DND-41 (cell line): ENCODE measurements at regions not wholly inside any gene's neighbourhood (a gene's known extent, or its start where the extent isn't known, plus 50 kb on each side); places are given as distances from the start of the nearest gene placed in this dataset.

Experiments used
- ATAC-seq: fragments of 200-7000 bp; cut with Tn5 transposase; 3 replicates; pipeline ENCODE4 v1.9.1; 2021; ENCODE audit warnings: low read depth; ENCODE audit not compliant: insufficient read depth
- DNase-seq: peaks from one replicate; pipeline ENCODE4 v3.0.0-alpha.2; 2020
- H2AFZ ChIP-seq: 2 replicates; pipeline ENCODE4 v1.6.0; 2012; ENCODE audit warnings: low read depth, low read length
- H3K27ac ChIP-seq: 2 replicates; pipeline ENCODE4 v1.5.1; 2012; ENCODE audit warnings: low read length, inconsistent platforms
- H3K27me3 ChIP-seq: fragments of 200-600 bp; sonication (generic); 2 replicates; pipeline ENCODE4 v1.6.0; 2012; ENCODE audit warnings: low read length, mild to moderate bottlenecking, inconsistent platforms; ENCODE audit not compliant: insufficient read depth, poor library complexity
- H3K36me3 ChIP-seq: 2 replicates; pipeline ENCODE4 v1.5.1; 2012; ENCODE audit warnings: low read length, inconsistent platforms; ENCODE audit not compliant: insufficient read depth
- H3K4me1 ChIP-seq: 2 replicates; pipeline ENCODE4 v1.5.1; 2012; ENCODE audit warnings: mild to moderate bottlenecking, low read length; ENCODE audit not compliant: insufficient read depth
- H3K4me2 ChIP-seq: 2 replicates; pipeline ENCODE4 v1.6.0; 2012; ENCODE audit warnings: mild to moderate bottlenecking, moderate library complexity, low read length, inconsistent platforms; ENCODE audit not compliant: insufficient read depth
- H3K4me3 ChIP-seq, 2 experiments: fragments of 200-600 bp in 1 of 2; shearing (Covaris generic) in 1 of 2; 2 replicates each; pipeline ENCODE4 v1.5.1; 2012 to 2016; ENCODE audit warnings: inconsistent platforms in 2 of 2, low read length in 2 of 2, mild to moderate bottlenecking in 2 of 2, low read depth in 1 of 2, moderate library complexity in 1 of 2
- H3K79me2 ChIP-seq: 2 replicates; pipeline ENCODE4 v1.6.0; 2012; ENCODE audit warnings: low read length, inconsistent platforms; ENCODE audit not compliant: insufficient read depth
- H3K9ac ChIP-seq: 2 replicates; pipeline ENCODE4 v1.6.0; 2012; ENCODE audit warnings: low read depth, mild to moderate bottlenecking, inconsistent platforms, low read length, moderate library complexity
- H3K9me3 ChIP-seq: 2 replicates; pipeline ENCODE4 v1.5.1; 2012; ENCODE audit warnings: low read length, moderate library complexity, mild to moderate bottlenecking, inconsistent platforms; ENCODE audit not compliant: insufficient read depth, severe bottlenecking
- H4K20me1 ChIP-seq: 2 replicates; pipeline ENCODE4 v1.6.0; 2012; ENCODE audit warnings: low read length; ENCODE audit not compliant: insufficient read depth
- CTCF ChIP-seq: IDR thresholded peaks from 2 replicates; pipeline ENCODE4 v1.5.1; 2012; ENCODE audit warnings: borderline replicate concordance, low read length, moderate library complexity, mild to moderate bottlenecking; ENCODE audit not compliant: poor library complexity, severe bottlenecking; ENCODE audit errors: extremely low read depth
- EZH2 ChIP-seq: IDR thresholded peaks from 3 replicates; pipeline ENCODE4 v1.6.1; 2012; ENCODE audit warnings: borderline replicate concordance, low read depth, mild to moderate bottlenecking, moderate library complexity, low read length, inconsistent platforms; ENCODE audit not compliant: severe bottlenecking

- DNase-seq (no peak), ATAC-seq (no peak)
- no peaks in the 10 kb centered on the region for H3K79me2 ChIP-seq
- H3K4me2 ChIP-seq, result no peak overlapping the region
- H3K27ac ChIP-seq, result no peak overlapping the region
- H3K4me3 ChIP-seq, result no peak overlapping the region
- H3K9ac ChIP-seq, result no peak overlapping the region
- no peaks in the 10 kb centered on the region for H3K36me3 ChIP-seq
- H2AFZ ChIP-seq, result no peak overlapping the region
- no peaks in the 10 kb centered on the region for H3K4me1 ChIP-seq
- TF ChIP-seq EZH2 (no peak), CTCF (no peak)
- no peaks in the 10 kb centered on the region for H3K9me3 ChIP-seq
- H3K27me3 ChIP-seq, result no peaks in the 10 kb centered on the region
- H4K20me1 ChIP-seq, result no peaks in the 10 kb centered on the region
Measured at GRCh38 chr2:118527571-118527970, 319.9 kb downstream of the EN1 start.

- DNase-seq (no peak), ATAC-seq (no peak)
- Histone ChIP-seq H3K27me3 (no peaks in the 10 kb centered on the region), H3K27ac (no peak overlapping the region), H3K79me2 (no peaks in the 10 kb centered on the region), H3K4me1 (no peaks in the 10 kb centered on the region), H3K9ac (no peak overlapping the region), H3K4me2 (no peak overlapping the region), H2AFZ (no peak overlapping the region), H3K4me3 (no peak overlapping the region), H4K20me1 (no peaks in the 10 kb centered on the region), H3K9me3 (no peaks in the 10 kb centered on the region), H3K36me3 (no peaks in the 10 kb centered on the region)
- TF ChIP-seq CTCF, result no peak
- no peak for TF ChIP-seq EZH2
Measured at GRCh38 chr2:118525346-118525745, 322.1 kb downstream of the EN1 start.

- DNase-seq (no peak), ATAC-seq (no peak)
- no peaks in the 10 kb centered on the region for H3K36me3 ChIP-seq
- TF ChIP-seq EZH2 (no peak), CTCF (no peak)
- no peaks in the 10 kb centered on the region for H4K20me1 ChIP-seq
- no peaks in the 10 kb centered on the region for H3K9me3 ChIP-seq
- no peak overlapping the region for H3K27ac ChIP-seq
- H2AFZ ChIP-seq, result no peak overlapping the region
- H3K79me2 ChIP-seq, result no peaks in the 10 kb centered on the region
- no peaks in the 10 kb centered on the region for H3K4me1 ChIP-seq
- no peak overlapping the region for H3K4me3 ChIP-seq
- H3K9ac ChIP-seq, result no peak overlapping the region
- H3K27me3 ChIP-seq, result no peaks in the 10 kb centered on the region
- H3K4me2 ChIP-seq, result no peak overlapping the region
Measured at GRCh38 chr2:118524911-118525310, 322.5 kb downstream of the EN1 start.

- ATAC-seq, result no peak
- Histone ChIP-seq H3K4me3 (no peak overlapping the region), H3K27ac (no peak overlapping the region), H2AFZ (no peak overlapping the region), H3K36me3 (no peaks in the 10 kb centered on the region), H3K4me2 (no peak overlapping the region), H3K79me2 (no peaks in the 10 kb centered on the region), H3K9me3 (no peaks in the 10 kb centered on the region), H4K20me1 (no peaks in the 10 kb centered on the region), H3K9ac (no peak overlapping the region), H3K4me1 (no peaks in the 10 kb centered on the region), H3K27me3 (no peaks in the 10 kb centered on the region)
- no peak for TF ChIP-seq EZH2
- TF ChIP-seq CTCF, result no peak
- DNase-seq, result no peak
Measured at GRCh38 chr2:118523761-118524160, 323.7 kb downstream of the EN1 start.
